ENCODE measurements at regions not wholly inside any gene's neighbourhood (a gene's known extent, or its start where the extent isn't known, plus 50 kb on each side); places are given as distances from the start of the nearest gene placed in this dataset.
"Not testable (repeated sequence)": the region's sequence is repeated elsewhere in the genome, so short reads cannot be mapped to it uniquely, and the experiment has no call there.

DNA sequence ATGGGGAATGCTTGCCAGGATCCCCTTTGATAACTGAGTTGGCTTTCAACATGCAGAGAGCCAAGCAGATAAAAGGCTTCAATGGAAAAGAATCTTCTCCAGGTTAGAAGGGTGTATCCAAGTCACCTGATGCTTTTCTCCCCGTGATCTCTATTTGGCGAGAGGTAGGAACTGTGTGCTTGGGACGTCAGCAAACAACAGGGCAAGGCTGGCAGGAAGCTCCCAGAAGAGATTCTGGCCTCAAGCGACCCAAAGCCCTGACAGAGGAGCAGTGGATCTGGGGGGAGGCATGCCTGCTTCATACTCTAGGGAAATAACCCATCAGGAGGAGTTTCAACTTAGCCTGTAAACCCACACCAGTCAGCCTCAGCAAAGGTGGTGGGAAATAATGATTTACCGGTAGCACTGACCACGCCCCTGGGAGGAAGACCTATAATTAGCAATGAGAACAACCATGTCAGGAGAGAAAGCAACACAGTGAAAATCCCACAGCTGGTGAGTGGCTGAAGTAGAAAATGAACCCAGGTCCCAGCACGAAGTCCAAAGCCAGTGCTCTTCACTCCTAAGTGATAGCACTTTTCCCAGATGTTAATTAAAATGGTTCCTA, 76.3 kb upstream of the SEC11C start:
- Mint-ChIP-seq H3K27me3 (peaks cover 9 to 23% (median 20%) of the 10 kb centered on the region in 3 donors), H3K27ac (no peak overlapping the region)

DNA sequence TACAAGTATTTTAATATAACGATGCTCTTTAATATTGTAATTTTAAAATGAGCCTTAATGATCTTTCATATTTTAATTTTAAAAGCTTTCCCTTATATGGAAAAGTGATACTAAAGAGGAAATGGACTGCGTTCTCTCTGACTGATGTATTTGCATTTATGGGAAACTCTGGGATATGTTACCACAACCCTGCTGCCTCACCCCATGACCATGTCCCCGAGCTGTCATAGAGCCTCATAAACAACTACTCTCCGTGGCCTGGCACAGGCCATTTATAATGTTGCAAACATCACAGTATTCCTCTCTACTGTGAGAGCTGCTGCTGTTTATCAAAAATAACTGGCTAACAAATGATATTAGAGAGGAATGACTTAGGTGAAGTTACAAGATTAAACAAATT, 75.8 kb upstream of the SEC11C start:
- Mint-ChIP-seq H3K27me3 (peaks cover 9 to 23% (median 20%) of the 10 kb centered on the region in 3 donors), H3K4me3 (no peak overlapping the region), H3K9me3 (no peaks in the 10 kb centered on the region), H3K36me3 (no peaks in the 10 kb centered on the region), H3K27ac (peak overlapping the region in 2 of 6 donors; percentile 18 to 66), H3K4me1 (peaks cover 4 to 7% (median 6%) of the 10 kb centered on the region in 3 donors)
- DNase-seq (no peak), ATAC-seq (ENCODE audit: low read depth in 2 of 2) (no peak)

More for the DNA sequence above, 76.3 kb upstream of the SEC11C start:
- Mint-ChIP-seq H3K4me3 (no peak overlapping the region), H3K9me3 (no peaks in the 10 kb centered on the region), H3K36me3 (no peaks in the 10 kb centered on the region), H3K4me1 (peaks cover 4 to 7% (median 6%) of the 10 kb centered on the region in 3 donors)
- DNase-seq (no peak), ATAC-seq (ENCODE audit: low read depth in 2 of 2) (no peak)

DNA sequence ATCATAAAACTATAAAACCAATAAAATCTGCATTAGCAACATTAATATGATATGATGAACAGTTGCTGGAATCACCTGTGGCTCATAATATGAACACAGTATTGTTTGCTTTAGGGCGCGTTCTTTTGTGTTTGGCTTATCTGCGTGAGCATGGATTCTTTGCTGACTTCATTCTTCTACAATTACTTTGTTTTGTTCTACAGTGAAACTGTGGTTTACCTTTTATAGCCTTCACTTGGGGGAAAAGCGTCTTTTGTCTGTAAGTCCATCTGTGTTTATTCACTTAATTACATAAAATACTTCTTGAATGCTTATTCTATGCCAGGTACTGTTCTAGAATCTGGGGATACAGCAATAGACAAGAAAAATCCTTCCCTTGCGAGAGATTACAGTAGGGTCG, 74.0 kb upstream of the SEC11C start:
- Mint-ChIP-seq H3K27ac (no peak overlapping the region), H3K4me1 (peaks cover 4 to 13% (median 7%) of the 10 kb centered on the region in 3 donors), H3K9me3 (no peaks in the 10 kb centered on the region), H3K36me3 (no peaks in the 10 kb centered on the region), H3K27me3 (peaks cover 9 to 23% (median 20%) of the 10 kb centered on the region in 3 donors), H3K4me3 (no peak overlapping the region)
- DNase-seq (no peak), ATAC-seq (ENCODE audit: low read depth in 2 of 2) (no peak)

DNA sequence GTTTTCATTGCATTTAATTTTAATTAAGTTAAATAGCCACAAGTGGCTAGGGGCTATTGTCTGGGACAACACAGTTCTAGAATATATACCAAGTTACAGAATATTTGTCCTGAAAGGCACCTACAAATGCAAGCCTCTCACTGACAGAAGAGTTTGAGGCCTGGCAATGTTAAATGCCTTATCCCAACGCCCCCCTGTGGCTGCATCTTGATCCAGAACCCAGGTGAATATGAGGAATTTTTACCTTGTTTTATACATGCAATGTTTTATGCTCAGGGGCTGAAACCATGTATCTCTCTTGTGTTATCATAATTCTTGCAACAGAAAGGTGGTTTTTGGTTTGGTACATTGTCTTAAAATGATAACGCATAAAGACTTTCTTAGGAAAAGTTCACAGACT, 71.8 kb upstream of the SEC11C start:
- H3K27me3 Mint-ChIP-seq, result peaks cover 4 to 12% (median 5%) of the 10 kb centered on the region in 3 donors
- no peak for ATAC-seq (ENCODE audit: low read depth in 2 of 2)
- H3K9me3 Mint-ChIP-seq, result no peaks in the 10 kb centered on the region
- H3K27ac Mint-ChIP-seq, result no peak overlapping the region
- no peak overlapping the region for H3K4me3 Mint-ChIP-seq
- no peaks in the 10 kb centered on the region for H3K36me3 Mint-ChIP-seq
- H3K4me1 Mint-ChIP-seq, result peaks cover 5 to 23% (median 13%) of the 10 kb centered on the region in 3 donors
- DNase-seq, result no peak

DNA sequence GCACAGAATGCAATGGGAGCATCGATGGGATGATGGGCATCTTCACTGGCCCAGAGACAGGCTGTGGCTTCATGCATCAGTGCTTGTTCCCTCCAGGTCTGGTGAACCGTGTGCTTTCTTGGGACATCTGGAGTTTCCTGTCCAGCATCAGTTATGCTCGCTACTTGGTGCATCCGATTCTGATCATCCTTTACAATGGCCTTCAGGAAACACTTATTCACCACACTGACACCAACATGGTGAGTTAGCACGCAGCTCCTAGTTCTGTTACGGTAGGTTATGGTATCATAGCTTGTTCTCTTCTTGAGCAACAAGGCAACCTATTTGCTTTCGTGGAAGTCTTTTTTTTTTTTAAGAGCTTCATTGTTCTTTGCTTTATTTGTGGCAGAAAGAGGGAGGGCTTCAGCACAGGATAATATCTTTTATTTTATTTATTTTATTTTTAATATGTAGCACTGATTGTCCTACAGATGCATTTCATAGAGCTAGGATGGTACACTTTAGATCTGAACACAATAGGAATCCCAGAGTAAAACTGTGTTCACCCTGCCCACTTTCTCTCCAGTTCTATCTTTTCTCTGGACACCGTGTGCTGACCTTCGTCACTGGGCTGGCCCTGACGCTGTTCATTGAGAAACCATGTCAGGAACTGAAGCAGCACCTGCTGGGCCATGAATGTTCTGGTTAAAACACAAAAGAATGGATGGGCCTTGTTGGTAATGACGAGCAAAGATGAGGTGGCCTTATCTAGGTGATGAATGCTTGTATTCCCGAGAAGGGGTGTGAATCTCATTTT, 71.2 kb upstream of the SEC11C start:
- no peak overlapping the region for H3K27ac Mint-ChIP-seq
- H3K36me3 Mint-ChIP-seq, result no peaks in the 10 kb centered on the region
- H3K27me3 Mint-ChIP-seq, result peaks cover under 1 to 6% (median 1%) of the 10 kb centered on the region in 3 donors
- no peak overlapping the region for H3K4me3 Mint-ChIP-seq
- H3K4me1 Mint-ChIP-seq, result peaks cover 10 to 26% (median 14%) of the 10 kb centered on the region in 3 donors
- ATAC-seq (ENCODE audit: low read depth in 2 of 2) (no peak), DNase-seq (no peak)
- no peaks in the 10 kb centered on the region for H3K9me3 Mint-ChIP-seq

DNA sequence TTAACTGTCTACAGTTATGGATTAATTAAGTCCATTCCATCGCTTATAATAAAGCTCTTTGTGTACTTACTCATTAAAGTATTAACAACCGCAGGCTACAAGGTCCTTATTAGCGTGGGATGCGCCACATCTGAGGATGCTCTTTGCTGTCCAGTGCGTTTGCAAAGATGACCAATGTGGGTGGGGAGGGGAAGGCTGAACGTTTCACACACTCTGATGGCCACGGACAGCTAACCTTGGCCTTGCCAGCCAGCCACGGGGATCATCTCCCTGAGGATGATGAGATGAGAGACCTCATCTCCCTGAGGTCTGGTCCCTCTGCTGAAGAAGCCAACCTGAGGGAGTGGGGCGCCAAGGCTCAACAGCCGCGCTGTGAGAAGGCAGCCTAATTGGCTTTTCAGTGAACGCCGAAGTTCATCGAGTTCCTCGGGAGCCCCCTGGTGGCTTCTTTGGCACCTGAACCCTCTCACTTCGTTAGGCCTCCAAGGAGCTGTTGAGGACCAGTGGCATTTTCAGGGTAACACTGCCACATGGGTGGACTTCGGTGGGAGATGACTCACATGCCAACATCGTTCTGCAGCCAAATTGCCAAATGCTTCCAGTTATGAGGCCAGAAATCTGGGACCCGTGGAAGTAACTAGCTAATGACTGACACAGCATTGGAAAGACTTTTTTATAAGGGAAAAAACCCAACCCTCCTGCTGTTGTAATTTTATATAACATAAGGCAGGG, 69.3 kb upstream of the SEC11C start:
- Mint-ChIP-seq H3K9me3 (peaks cover 0 to 6% (median 0%) of the 10 kb centered on the region in 7 donors), H3K27me3 (no peaks in the 10 kb centered on the region), H3K27ac (peak overlapping the region in 2 of 6 donors; percentile 13 to 82), H3K4me1 (peaks cover 5 to 24% (median 10%) of the 10 kb centered on the region in 3 donors), H3K4me3 (no peak overlapping the region), H3K36me3 (no peaks in the 10 kb centered on the region)
- DNase-seq, result peak; percentile 67
- peak; percentile 91 to 93 for ATAC-seq (ENCODE audit: low read depth in 2 of 2)

DNA sequence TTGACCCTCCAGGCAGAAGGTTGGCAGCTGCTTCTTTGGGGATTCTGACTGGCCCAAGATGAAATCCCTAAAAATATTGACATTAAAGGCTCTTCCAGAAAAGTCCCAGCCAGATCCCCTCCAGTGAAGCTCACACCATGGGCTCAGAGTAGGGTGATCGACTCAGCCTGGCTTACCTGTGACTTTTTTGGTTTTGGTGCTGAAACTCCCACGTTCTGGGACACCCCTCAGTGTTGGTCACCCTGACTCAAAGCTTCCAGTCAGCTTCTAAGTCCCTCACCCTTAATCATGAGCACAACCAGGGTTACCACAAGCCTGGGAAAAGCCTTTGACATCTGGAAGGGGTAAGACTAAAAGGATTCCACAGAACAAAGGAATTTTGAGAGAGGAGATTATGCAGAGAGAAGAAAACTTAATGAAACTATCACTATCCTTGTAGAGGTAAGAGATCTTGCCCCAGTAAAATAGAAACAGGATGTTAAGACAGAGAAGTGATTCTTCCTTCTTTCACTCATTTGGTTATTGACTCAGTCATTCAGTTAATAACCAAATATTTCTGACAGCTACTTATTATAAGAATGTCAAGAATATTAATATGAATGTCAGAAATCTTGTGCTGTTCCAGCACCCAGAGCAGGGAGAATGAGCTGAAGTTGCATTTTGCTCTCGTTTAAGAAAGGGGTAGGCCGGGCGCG, 66.8 kb upstream of the SEC11C start:
- H3K27me3 Mint-ChIP-seq, result peaks cover 0 to 5% (median 0%) of the 10 kb centered on the region in 3 donors
- H3K27ac Mint-ChIP-seq, result peak overlapping the region in 5 of 6 donors; percentile 13 to 81 (median 71)
- peaks cover 0 to 7% (median 0%) of the 10 kb centered on the region in 7 donors for H3K9me3 Mint-ChIP-seq
- no peaks in the 10 kb centered on the region for H3K36me3 Mint-ChIP-seq
- H3K4me1 Mint-ChIP-seq, result peaks cover 5 to 24% (median 10%) of the 10 kb centered on the region in 3 donors
- peak overlapping the region in 3 of 8 donors; percentile 17 to 61 (median 44) for H3K4me3 Mint-ChIP-seq
- ATAC-seq (ENCODE audit: low read depth in 2 of 2) (peak; percentile 35 to 60), DNase-seq (no peak)

DNA sequence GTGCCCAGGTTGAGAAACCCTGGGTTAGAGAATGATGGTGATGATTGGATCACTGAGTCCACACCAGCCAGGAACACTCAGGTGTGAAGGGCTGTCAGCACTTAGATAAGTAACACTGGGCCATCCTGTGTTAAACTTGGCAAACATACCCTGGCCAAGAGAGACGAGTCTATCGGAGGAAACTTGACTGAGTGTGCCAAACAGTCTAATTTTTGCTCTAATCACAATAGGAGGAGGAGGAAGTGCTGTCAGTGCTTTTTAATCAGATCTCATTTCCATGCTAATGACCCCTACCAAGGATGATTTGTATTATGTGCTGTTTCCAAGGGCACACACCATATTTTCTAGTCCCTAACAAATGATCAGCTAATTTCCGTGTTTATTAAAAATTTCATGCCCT, 63.8 kb upstream of the SEC11C start:
- no peak for ATAC-seq (ENCODE audit: low read depth in 2 of 2)
- Mint-ChIP-seq H3K4me1 (peaks cover 5 to 17% (median 14%) of the 10 kb centered on the region in 3 donors), H3K4me3 (no peak overlapping the region), H3K27me3 (peaks cover 0 to 23% (median 15%) of the 10 kb centered on the region in 3 donors), H3K36me3 (no peaks in the 10 kb centered on the region), H3K27ac (no peak overlapping the region), H3K9me3 (peaks cover 0 to 7% (median 0%) of the 10 kb centered on the region in 7 donors)
- no peak for DNase-seq

DNA sequence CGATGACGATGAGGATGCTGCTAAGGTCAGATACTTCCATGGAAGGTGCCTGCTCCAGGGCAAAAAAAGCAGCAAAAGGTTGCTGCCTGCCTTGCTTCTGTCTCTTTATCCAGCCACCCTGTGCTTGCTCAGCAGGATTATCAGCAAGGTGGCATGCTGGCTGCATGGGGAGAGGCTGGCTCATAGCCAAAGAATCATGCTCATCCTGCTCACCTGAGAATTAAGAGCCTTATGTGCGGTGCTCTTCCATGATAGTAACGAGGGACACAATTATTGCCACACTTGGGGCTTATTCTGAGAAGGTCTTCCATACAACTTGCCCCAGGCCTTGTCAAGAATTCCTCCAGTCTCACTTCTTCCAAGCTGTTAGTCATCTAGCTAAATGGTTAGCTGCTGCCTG, 60.4 kb upstream of the SEC11C start:
- no peaks in the 10 kb centered on the region for H3K36me3 Mint-ChIP-seq
- ATAC-seq (ENCODE audit: low read depth in 2 of 2) (no peak), DNase-seq (no peak)
- peaks cover 11 to 15% (median 12%) of the 10 kb centered on the region in 3 donors for H3K4me1 Mint-ChIP-seq
- H3K4me3 Mint-ChIP-seq, result no peak overlapping the region
- peak overlapping the region in 1 of 6 donors; percentile 76 for H3K27ac Mint-ChIP-seq
- H3K27me3 Mint-ChIP-seq, result peaks cover 10 to 47% (median 15%) of the 10 kb centered on the region in 3 donors
- H3K9me3 Mint-ChIP-seq, result peaks cover 0 to 7% (median 0%) of the 10 kb centered on the region in 7 donors

DNA sequence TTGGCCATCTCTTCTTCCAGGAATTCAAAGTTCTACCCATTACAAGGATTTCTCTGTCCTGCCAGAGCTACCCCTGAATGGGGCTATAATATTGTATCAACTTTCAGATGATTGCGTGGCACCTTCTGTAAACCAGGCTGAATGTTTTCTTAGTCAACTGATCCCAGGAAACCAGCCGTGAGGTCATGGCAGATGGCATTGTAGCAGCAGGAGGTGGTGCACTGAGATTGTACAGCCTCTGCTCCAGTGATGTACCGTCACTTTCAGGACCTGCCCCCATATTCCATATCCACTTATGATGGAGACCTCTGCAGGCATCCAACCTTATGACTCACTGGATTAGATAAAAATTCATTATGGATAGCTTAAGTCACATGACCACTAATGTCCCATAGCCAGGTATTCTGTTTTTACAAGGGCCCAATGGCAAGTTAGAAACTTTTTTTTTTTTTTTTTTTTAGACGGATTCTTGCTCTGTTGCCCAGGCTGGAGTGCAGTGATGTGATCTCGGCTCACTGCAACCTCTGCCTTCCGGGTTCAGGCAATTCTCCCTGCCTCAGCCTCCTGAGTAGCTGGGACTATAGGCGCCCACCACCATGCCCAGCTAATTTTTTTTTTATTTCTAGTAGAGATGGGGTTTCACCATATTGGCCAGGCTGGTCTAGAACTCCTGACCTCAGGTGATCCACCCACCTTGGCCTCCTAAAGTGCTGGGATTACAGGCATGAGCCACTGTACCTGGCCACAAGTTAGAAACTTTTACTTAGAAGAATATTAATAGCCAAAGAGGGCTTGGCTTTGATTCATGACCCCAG, 59.8 kb upstream of the SEC11C start:
- not testable (repeated sequence) for H3K36me3 Mint-ChIP-seq; H3K4me3 Mint-ChIP-seq; H3K9me3 Mint-ChIP-seq; DNase-seq; ATAC-seq (ENCODE audit: low read depth in 2 of 2)
- Mint-ChIP-seq H3K4me1 (peaks cover 12 to 16% (median 15%) of the 10 kb centered on the region in 3 donors), H3K27ac (peak overlapping the region in 1 of 6 donors; percentile 76), H3K27me3 (peaks cover 11 to 47% (median 15%) of the 10 kb centered on the region in 3 donors)

DNA sequence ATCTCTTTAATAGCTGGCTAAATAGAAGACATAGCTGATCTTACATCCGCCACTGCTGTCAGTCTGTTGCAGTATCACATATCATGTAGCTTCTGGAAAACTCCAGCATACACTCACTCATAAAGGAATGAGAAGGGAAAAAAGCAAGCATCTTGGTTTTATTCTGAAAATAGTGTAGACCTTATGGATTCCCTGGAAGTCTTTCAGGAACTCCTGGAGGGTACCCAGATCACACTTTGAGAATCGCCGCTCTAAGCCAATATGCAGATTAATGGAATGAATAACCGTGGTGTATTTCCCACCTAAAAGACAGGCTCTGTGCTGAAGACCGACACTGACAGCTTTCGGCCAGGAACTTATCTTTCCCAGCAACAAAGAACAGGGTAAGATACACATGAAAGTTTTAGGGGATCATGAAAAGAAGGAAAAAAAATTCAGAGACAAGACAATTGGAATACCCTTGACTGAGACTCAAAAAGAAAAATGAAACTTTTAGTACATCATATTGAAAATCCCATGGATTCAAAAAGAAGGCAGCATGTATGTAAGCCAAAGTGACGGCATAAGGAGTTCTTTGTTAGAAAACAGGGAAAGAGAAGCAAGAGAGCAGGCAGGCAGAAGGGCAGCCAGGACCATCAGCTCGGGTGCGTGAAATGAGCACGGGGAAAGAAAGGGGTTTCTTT, 56.4 kb upstream of the SEC11C start:
- Mint-ChIP-seq H3K4me1 (peaks cover 17 to 41% (median 18%) of the 10 kb centered on the region in 3 donors), H3K27ac (peak overlapping the region in 1 of 6 donors; percentile 29), H3K36me3 (no peaks in the 10 kb centered on the region), H3K9me3 (no peaks in the 10 kb centered on the region), H3K4me3 (peak overlapping the region in 6 of 8 donors; percentile 12 to 83 (median 60)), H3K27me3 (peaks cover 13 to 42% (median 24%) of the 10 kb centered on the region in 3 donors)
- ATAC-seq (ENCODE audit: low read depth in 2 of 2) (no peak), DNase-seq (no peak)

All from naive B cell (primary cell).